MM.1S (cell line): ENCODE measurements at regions not wholly inside any gene's neighbourhood (a gene's known extent, or its start where the extent isn't known, plus 50 kb on each side); places are given as distances from the start of the nearest gene placed in this dataset.

Source experiments
- CTCF ChIP-seq: fragments of 300-600 bp; sonication (generic); IDR thresholded peaks from 2 replicates; pipeline ENCODE4 v1.5.1; 2016; ENCODE audit warnings: antibody characterized with exemption, low read length, mixed read lengths
- EZH2 ChIP-seq: fragments of 300-600 bp; sonication (generic); optimal IDR thresholded peaks from 2 replicates; pipeline ENCODE3; 2017; ENCODE audit warnings: low read depth, mild to moderate bottlenecking, antibody characterized with exemption, low read length, mixed read lengths

GRCh38 chr7:35418716-35419390, 165.0 kb upstream of the TBX20 start:
- TF ChIP-seq CTCF (no peak), EZH2 (no peak)
